Neural crest cell (in vitro differentiated cells): ENCODE measurements at regions not wholly inside any gene's neighbourhood (a gene's known extent, or its start where the extent isn't known, plus 50 kb on each side); places are given as distances from the start of the nearest gene placed in this dataset.

Experiments used
- DNase-seq: peaks from one replicate; pipeline ENCODE4 v3.0.0; 2021; ENCODE audit warnings: low read depth, mixed read lengths, low spot score
- H3K27ac Mint-ChIP-seq: one replicate; pipeline ENCODE4 v1.8.0; 2021; ENCODE audit warnings: mild to moderate bottlenecking, mixed read lengths; ENCODE audit not compliant: unreplicated experiment
- H3K27me3 Mint-ChIP-seq: 2 replicates; pipeline ENCODE4 v1.8.0; 2021; ENCODE audit warnings: low read depth, mild to moderate bottlenecking, mixed read lengths
- H3K36me3 Mint-ChIP-seq: 2 replicates; pipeline ENCODE4 v1.8.0; 2021; ENCODE audit warnings: low read depth, mild to moderate bottlenecking, mixed read lengths
- H3K4me1 Mint-ChIP-seq: 2 replicates; pipeline ENCODE4 v1.8.0; 2021; ENCODE audit warnings: mixed read lengths
- H3K4me3 Mint-ChIP-seq: one replicate; pipeline ENCODE4 v1.8.0; 2021; ENCODE audit warnings: mild to moderate bottlenecking, mixed read lengths
- H3K9me3 Mint-ChIP-seq: 2 replicates; pipeline ENCODE4 v1.8.0; 2021; ENCODE audit warnings: mixed read lengths
- TF ChIP-seq, protein P1 (sequence below): fragments of 200-600 bp; sonication (generic); conservative IDR thresholded peaks from 2 replicates; pipeline ENCODE4 v1.5.0; 2021; ENCODE audit warnings: antibody characterized with exemption, mild to moderate bottlenecking

DNA sequence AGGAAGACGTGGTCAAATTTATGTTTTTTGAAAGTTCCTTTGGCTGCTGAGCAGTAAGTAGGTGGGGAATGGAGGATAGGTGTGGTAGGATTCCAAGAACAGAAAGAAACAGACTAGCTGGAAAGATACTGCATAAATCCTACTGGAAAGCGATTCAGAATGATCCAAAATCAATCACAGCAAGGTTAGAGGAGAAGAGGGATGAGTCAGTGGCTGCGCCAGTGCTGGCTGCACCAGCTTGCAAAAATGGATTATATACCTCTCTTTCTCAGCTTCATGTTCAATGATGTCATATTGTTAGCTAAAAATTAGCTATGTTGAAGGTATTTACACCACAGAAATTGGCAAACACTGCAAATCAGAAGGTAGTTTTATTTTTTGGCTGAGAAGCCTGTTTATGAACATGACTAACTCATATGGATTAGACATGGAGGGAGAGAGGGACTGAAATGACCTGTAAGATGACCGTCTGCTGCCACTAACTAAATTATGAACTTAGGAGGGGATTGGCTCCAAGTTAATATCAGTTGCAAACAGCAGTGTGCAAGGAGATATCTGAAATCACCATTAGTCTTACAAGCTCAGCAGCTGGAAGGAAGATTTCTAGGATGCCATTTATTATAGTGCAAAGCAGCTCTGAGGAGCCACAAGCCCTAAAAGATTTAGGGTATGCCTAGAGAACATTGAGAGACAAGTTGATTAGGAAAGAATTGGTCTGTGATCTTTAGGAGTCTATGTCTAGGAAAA, 405.3 kb downstream of the MID1IP1 start:
- DNase-seq: no peak
- Mint-ChIP-seq H3K4me3 (no peak overlapping the region), H3K36me3 (peaks cover 4% of the 10 kb centered on the region), H3K27ac (no peak overlapping the region), H3K9me3 (peaks cover 19% of the 10 kb centered on the region), H3K4me1 (no peaks in the 10 kb centered on the region), H3K27me3 (no peaks in the 10 kb centered on the region)
- TF ChIP-seq, protein P1, sequence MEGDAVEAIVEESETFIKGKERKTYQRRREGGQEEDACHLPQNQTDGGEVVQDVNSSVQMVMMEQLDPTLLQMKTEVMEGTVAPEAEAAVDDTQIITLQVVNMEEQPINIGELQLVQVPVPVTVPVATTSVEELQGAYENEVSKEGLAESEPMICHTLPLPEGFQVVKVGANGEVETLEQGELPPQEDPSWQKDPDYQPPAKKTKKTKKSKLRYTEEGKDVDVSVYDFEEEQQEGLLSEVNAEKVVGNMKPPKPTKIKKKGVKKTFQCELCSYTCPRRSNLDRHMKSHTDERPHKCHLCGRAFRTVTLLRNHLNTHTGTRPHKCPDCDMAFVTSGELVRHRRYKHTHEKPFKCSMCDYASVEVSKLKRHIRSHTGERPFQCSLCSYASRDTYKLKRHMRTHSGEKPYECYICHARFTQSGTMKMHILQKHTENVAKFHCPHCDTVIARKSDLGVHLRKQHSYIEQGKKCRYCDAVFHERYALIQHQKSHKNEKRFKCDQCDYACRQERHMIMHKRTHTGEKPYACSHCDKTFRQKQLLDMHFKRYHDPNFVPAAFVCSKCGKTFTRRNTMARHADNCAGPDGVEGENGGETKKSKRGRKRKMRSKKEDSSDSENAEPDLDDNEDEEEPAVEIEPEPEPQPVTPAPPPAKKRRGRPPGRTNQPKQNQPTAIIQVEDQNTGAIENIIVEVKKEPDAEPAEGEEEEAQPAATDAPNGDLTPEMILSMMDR: no peak

DNA sequence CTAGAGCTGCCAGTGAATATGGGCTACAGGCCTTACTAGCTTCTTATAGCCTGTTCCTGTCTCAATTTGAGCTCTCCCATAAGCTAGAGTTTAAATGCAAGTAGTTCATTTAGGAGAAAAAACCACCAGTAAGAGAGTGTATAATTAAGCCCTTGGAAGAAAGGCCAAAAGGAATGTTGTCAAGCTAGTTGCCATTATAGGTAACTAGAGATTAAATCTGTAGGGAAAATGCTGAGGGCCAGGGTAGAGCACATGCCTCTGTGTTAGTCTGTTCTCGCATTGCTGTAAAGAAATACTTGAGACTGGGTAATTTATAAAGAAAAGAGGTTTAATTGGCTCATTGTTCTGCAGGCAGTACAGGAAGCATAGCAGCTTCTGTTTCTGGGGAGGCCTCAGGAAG, 410.2 kb downstream of the MID1IP1 start:
- Mint-ChIP-seq H3K4me1 (no peaks in the 10 kb centered on the region), H3K9me3 (peaks cover 13% of the 10 kb centered on the region), H3K27ac (no peak overlapping the region), H3K27me3 (no peaks in the 10 kb centered on the region), H3K36me3 (peaks cover 4% of the 10 kb centered on the region), H3K4me3 (no peak overlapping the region)
- TF ChIP-seq, protein P1: no peak
- no peak for DNase-seq

DNA sequence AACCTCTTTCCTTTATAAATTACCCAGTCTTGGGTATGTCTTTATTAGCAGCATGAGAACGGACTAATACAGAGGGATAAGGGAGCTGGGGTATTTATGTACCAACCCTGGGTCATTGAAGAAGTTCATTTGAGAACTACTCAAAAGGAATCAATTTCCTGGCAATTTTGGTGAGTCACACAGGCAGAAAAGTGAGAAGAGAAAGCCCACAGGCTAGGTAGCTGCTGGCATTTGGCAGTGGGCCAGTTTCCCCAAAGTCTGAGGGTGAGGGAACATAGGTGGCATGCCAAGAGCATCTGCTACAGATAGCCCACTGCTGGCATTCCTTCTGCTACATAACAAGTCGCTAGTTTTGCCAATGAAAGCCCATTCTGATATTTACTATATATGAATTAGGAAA, 411.2 kb downstream of the MID1IP1 start:
- no peak for DNase-seq
- Mint-ChIP-seq H3K4me3 (no peak overlapping the region), H3K9me3 (peaks cover 9% of the 10 kb centered on the region), H3K4me1 (no peaks in the 10 kb centered on the region), H3K36me3 (peaks cover 4% of the 10 kb centered on the region), H3K27ac (no peak overlapping the region), H3K27me3 (no peaks in the 10 kb centered on the region)
- TF ChIP-seq, protein P1: no peak

DNA sequence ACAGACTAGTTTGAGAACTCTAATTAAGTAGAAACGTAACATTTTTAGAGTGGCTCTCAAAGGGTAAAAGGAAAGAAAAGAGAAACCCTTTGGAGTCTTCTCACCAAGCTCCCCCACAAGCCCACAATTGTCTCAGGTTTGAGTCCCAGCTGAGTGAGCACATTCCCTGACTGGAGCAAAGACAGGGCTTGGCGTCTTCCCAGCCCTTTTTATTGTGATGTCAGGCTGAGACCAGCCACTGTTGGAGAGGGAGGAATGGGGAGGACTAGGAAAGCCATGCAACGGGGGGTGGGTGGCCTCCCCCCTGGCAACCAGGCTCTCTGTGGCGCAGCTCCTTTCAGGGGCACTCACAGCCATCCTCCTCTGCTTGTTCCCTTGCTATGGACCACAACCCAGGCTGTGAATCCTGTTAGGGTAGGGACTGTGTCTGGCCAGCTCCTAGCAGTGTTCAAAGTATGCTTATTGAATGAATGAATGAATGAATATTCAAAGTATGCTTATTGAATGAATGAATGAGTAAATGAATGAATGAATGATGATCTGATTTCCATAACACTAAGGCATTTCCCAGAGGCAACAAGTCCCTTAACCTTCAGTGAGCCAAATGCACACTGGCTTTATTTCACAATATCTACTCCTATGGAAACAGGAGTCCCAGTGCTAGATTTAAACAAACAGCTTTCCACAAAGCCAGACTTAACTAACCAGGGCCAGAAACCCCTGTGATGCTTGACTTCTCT, 413.3 kb downstream of the MID1IP1 start:
- Mint-ChIP-seq H3K27ac (no peak overlapping the region), H3K36me3 (peaks cover 4% of the 10 kb centered on the region), H3K4me3 (no peak overlapping the region), H3K9me3 (peaks cover 9% of the 10 kb centered on the region), H3K27me3 (no peaks in the 10 kb centered on the region), H3K4me1 (no peaks in the 10 kb centered on the region)
- DNase-seq: no peak
- TF ChIP-seq, protein P1: no peak

DNA sequence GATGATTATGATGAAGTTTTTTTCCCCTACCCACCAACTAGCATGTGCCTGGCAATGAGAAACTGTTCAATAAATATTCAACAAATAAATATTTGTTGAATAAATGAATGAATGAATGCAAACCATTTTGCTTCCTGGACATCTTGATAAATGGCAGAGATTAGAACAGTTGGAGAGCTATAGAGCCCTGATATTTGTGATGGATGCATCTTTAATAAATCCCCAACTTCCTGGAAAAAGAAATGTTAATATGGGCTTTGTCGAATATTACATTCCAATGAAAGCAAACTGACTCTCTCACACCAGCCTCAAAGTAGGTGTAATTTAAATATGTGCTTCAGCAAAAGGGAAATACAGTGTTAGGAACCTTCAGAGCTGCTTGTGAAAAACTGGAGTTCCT, 419.7 kb downstream of the MID1IP1 start:
- Mint-ChIP-seq H3K4me1 (no peaks in the 10 kb centered on the region), H3K9me3 (peaks cover 10% of the 10 kb centered on the region), H3K27me3 (peaks cover 2% of the 10 kb centered on the region), H3K4me3 (no peak overlapping the region), H3K27ac (no peak overlapping the region), H3K36me3 (no peaks in the 10 kb centered on the region)
- DNase-seq: no peak
- TF ChIP-seq, protein P1: no peak
